Natural killer cell (primary cell): ENCODE measurements at regions not wholly inside any gene's neighbourhood (a gene's known extent, or its start where the extent isn't known, plus 50 kb on each side); places are given as distances from the start of the nearest gene placed in this dataset.

ENCODE experiments used
- ATAC-seq, 3 donors: fragments of 150-1000 bp in 2 of 3; fragments of 200-7000 bp in 1 of 3; cut with Tn5 transposase; 1 replicate in 1 of 3; 2 replicates in 2 of 3; pipeline ENCODE4 v1.10.0; 2021; ENCODE audit warnings: mild to moderate bottlenecking in 2 of 3, moderate library complexity in 2 of 3
- DNase-seq, 2 donors: peaks; one replicate each; pipeline versions ENCODE4 v3.0.0 to v3.0.0-alpha.2; 2013 to 2021; ENCODE audit warnings: mixed read lengths in 1 of 2
- H3K27ac ChIP-seq: one replicate; pipeline ENCODE4 v1.5.1; 2013; ENCODE audit warnings: mild to moderate bottlenecking, low read length
- H3K27me3 ChIP-seq: one replicate; pipeline ENCODE4 v1.6.1; 2013; ENCODE audit warnings: low read length; ENCODE audit not compliant: control insufficient read depth, insufficient read depth
- H3K36me3 ChIP-seq: one replicate; pipeline ENCODE4 v1.6.1; 2013; ENCODE audit warnings: low read length; ENCODE audit not compliant: control insufficient read depth, insufficient read depth
- H3K4me1 ChIP-seq: one replicate; pipeline ENCODE4 v1.6.1; 2013; ENCODE audit warnings: low read length; ENCODE audit not compliant: control insufficient read depth, insufficient read depth
- H3K4me3 ChIP-seq: one replicate; pipeline ENCODE4 v1.5.1; 2013; ENCODE audit warnings: low read length
- H3K9me3 ChIP-seq: one replicate; pipeline ENCODE4 v1.6.1; 2013; ENCODE audit warnings: low read length; ENCODE audit not compliant: control insufficient read depth, insufficient read depth
- H3K27ac Mint-ChIP-seq, 2 donors: one replicate each; pipeline ENCODE4 v1.8.0; 2022; ENCODE audit warnings: mild to moderate bottlenecking in 2 of 2, mixed read lengths in 2 of 2, moderate library complexity in 1 of 2
- H3K27me3 Mint-ChIP-seq, 2 donors: one replicate each; pipeline ENCODE4 v1.8.0; 2022; ENCODE audit warnings: low read depth in 2 of 2, mixed read lengths in 2 of 2
- H3K36me3 Mint-ChIP-seq: one replicate; pipeline ENCODE4 v1.8.0; 2022; ENCODE audit warnings: mixed read lengths
- H3K4me1 Mint-ChIP-seq, 2 donors: one replicate each; pipeline ENCODE4 v1.8.0; 2022; ENCODE audit warnings: mixed read lengths in 2 of 2
- H3K4me3 Mint-ChIP-seq: one replicate; pipeline ENCODE4 v1.8.0; 2022; ENCODE audit warnings: mild to moderate bottlenecking, moderate library complexity, mixed read lengths
- H3K9me3 Mint-ChIP-seq, 2 donors: one replicate each; pipeline ENCODE4 v1.8.0; 2022; ENCODE audit warnings: mixed read lengths in 2 of 2
- WGBS: methylation state at CpG from one replicate; pipeline ENCODE4 v1.1.7; 2013; ENCODE audit warnings: missing lambda C conversion rate; ENCODE audit not compliant: insufficient coverage; 5-methylcytosine and 5-hydroxymethylcytosine counted together
- intact Hi-C: fragments of 100-400 bp; cut with micrococcal nuclease; formaldehyde crosslinking; loops from one replicate; pipeline ENCODE4 v1.14.2; 2022
- TF ChIP-seq, protein P1 (sequence below): fragments of 200-600 bp; IDR thresholded peaks from one replicate; pipeline ENCODE4 v1.8.0; 2022; ENCODE audit warnings: antibody characterized with exemption

DNA sequence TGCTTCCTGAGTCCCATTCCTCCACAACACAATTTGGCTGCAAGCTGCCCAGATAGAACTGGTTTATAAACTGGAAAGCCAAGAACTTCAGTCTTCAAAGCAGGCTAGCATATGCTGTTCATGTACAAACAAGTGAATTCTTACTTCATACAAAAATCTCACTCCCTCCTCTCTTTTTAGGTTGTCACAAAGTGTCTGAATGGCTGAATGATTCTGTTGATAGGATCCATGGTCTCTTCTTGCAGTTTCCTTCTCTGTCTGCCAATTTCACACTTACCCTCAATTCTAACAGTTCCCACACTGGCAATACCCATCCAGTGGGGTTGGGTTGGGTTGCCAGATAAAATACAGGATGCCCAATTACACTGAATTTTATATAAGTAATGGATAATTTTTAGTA is 363.5 kb downstream of the DEPDC1B start:
- no peaks in the 10 kb centered on the region for H3K36me3 ChIP-seq
- ATAC-seq (no peak), DNase-seq (no peak)
- no peaks in the 10 kb centered on the region for H3K9me3 ChIP-seq
- H3K4me3 ChIP-seq, result no peak overlapping the region
- Mint-ChIP-seq H3K27ac (no peak overlapping the region), H3K4me3 (no peak overlapping the region), H3K36me3 (no peaks in the 10 kb centered on the region), H3K27me3 (no peaks in the 10 kb centered on the region), H3K4me1 (no peaks in the 10 kb centered on the region), H3K9me3 (peaks cover 0 to 3% of the 10 kb centered on the region in 2 donors)
- H3K4me1 ChIP-seq, result no peaks in the 10 kb centered on the region
- no peak overlapping the region for H3K27ac ChIP-seq
- H3K27me3 ChIP-seq, result no peaks in the 10 kb centered on the region
- intact Hi-C loops, result no loop called here
- TF ChIP-seq, protein P1, sequence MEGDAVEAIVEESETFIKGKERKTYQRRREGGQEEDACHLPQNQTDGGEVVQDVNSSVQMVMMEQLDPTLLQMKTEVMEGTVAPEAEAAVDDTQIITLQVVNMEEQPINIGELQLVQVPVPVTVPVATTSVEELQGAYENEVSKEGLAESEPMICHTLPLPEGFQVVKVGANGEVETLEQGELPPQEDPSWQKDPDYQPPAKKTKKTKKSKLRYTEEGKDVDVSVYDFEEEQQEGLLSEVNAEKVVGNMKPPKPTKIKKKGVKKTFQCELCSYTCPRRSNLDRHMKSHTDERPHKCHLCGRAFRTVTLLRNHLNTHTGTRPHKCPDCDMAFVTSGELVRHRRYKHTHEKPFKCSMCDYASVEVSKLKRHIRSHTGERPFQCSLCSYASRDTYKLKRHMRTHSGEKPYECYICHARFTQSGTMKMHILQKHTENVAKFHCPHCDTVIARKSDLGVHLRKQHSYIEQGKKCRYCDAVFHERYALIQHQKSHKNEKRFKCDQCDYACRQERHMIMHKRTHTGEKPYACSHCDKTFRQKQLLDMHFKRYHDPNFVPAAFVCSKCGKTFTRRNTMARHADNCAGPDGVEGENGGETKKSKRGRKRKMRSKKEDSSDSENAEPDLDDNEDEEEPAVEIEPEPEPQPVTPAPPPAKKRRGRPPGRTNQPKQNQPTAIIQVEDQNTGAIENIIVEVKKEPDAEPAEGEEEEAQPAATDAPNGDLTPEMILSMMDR, result no peak

DNA sequence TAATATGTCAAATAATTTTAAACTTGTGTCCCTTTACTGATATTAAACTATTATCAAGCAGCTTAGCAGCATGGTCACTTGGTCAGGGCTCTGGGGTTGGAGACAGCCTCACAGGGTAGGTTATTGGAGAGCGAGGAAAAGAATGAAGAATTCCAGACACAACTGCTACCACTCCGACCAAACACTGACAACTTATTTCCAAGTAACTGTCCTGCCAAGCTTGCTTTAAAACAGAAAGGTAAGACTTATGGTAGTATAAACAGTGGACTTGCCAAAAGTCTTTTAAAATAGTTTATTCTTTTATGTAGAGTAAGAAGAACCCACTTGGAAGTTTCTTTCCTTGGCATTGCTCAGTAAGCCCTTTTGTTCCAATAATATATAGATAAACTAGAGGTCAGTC is 364.1 kb downstream of the DEPDC1B start:
- Histone ChIP-seq H3K4me1 (no peaks in the 10 kb centered on the region), H3K27ac (no peak overlapping the region), H3K9me3 (no peaks in the 10 kb centered on the region), H3K36me3 (no peaks in the 10 kb centered on the region), H3K27me3 (no peaks in the 10 kb centered on the region), H3K4me3 (no peak overlapping the region)
- WGBS, result 100% methylated on average over 1 of the region's 2 CpGs
- TF ChIP-seq, protein P1, result no peak
- Mint-ChIP-seq H3K27me3 (no peaks in the 10 kb centered on the region), H3K36me3 (no peaks in the 10 kb centered on the region), H3K4me1 (no peaks in the 10 kb centered on the region), H3K4me3 (no peak overlapping the region), H3K27ac (no peak overlapping the region), H3K9me3 (peaks cover 2 to 5% of the 10 kb centered on the region in 2 donors)
- intact Hi-C loops, result no loop called here
- ATAC-seq (no peak), DNase-seq (no peak)

DNA sequence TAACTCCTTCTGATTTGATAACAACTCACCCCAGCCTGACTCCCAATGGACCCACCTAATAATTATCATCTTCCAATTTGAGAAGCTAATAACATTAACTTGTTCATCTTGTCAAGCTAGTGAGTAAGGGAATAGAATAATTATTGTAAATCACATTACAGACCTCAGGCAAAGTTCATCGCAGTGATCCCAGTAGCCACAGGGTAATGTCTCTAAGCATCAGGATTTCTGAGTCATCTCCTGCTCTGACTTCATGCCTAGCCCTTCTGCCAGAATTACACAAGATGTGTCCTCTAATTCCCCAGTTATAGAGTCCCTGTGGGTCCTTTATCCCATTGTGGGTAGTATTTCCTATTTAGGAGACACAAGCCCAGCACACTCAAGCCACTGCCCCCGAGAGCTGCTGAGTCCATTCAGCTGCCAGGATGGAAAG is 365.7 kb downstream of the DEPDC1B start:
- Mint-ChIP-seq H3K27ac (no peak overlapping the region), H3K36me3 (no peaks in the 10 kb centered on the region), H3K27me3 (no peaks in the 10 kb centered on the region), H3K9me3 (peaks cover 2 to 8% of the 10 kb centered on the region in 2 donors), H3K4me1 (no peaks in the 10 kb centered on the region), H3K4me3 (no peak overlapping the region)
- intact Hi-C loops, result no loop called here
- Histone ChIP-seq H3K27ac (no peak overlapping the region), H3K4me3 (no peak overlapping the region), H3K27me3 (no peaks in the 10 kb centered on the region), H3K36me3 (no peaks in the 10 kb centered on the region), H3K9me3 (no peaks in the 10 kb centered on the region), H3K4me1 (no peaks in the 10 kb centered on the region)
- no peak for ATAC-seq
- DNase-seq, result no peak
- TF ChIP-seq, protein P1, result no peak
- 89% methylated on average over 1 of the region's 2 CpGs for WGBS

DNA sequence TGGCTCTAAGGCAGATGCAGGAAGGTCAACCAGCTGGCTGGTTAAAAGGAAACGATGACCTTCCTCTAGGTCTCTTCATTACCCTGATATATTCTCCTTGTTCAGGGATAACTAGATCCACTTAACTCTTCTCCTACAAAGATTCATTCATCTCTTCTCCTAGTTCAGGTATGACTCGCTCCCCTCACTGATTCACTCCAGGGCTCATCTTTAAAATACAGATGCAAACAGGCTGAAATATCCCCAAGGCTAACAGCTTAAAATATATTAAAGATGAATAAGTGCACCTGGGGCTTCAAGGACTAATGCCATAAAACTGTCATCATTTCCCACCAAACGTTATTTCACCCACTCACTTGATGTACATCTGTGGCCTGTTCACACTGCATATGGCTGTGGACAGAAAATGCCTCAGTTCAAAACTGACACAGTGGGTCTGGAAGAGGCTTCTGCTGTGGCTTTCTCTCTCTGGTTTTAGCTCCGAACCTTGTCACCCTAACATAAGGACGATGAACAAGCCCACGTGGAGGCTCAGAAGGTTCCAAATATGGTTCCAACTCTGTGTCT is 366.9 kb downstream of the DEPDC1B start:
- H3K27ac Mint-ChIP-seq, result no peak overlapping the region
- H3K36me3 Mint-ChIP-seq, result no peaks in the 10 kb centered on the region
- no peak overlapping the region for H3K27ac ChIP-seq
- TF ChIP-seq, protein P1, result no peak
- no peaks in the 10 kb centered on the region for H3K27me3 Mint-ChIP-seq
- no peaks in the 10 kb centered on the region for H3K4me1 ChIP-seq
- H3K4me3 ChIP-seq, result no peak overlapping the region
- H3K9me3 ChIP-seq, result no peaks in the 10 kb centered on the region
- intact Hi-C loops, result no loop called here
- DNase-seq (no peak), ATAC-seq (no peak)
- H3K4me1 Mint-ChIP-seq, result no peaks in the 10 kb centered on the region
- 83% methylated on average over 6 of the region's 6 CpGs for WGBS
- H3K9me3 Mint-ChIP-seq, result peaks cover 2 to 9% of the 10 kb centered on the region in 2 donors
- no peaks in the 10 kb centered on the region for H3K36me3 ChIP-seq
- H3K27me3 ChIP-seq, result no peaks in the 10 kb centered on the region
- no peak overlapping the region for H3K4me3 Mint-ChIP-seq
